Cerebellar cortex (tissue), 1 donor: ENCODE measurements at regions not wholly inside any gene's neighbourhood (a gene's known extent, or its start where the extent isn't known, plus 50 kb on each side); places are given as distances from the start of the nearest gene placed in this dataset.
"Not testable (repeated sequence)": the region's sequence is repeated elsewhere in the genome, so short reads cannot be mapped to it uniquely, and the experiment has no call there.

Source experiments
- DNase-seq: peaks from one replicate; pipeline ENCODE4 v3.0.0-alpha.2; 2015; ENCODE audit warnings: low spot score

GRCh38 chr2:49804111-49804510 is 649.8 kb upstream of the FSHR start:
- DNase-seq, result no peak

GRCh38 chr2:49801898-49802450 is 647.7 kb upstream of the FSHR start:
- DNase-seq, result no peak

DNA sequence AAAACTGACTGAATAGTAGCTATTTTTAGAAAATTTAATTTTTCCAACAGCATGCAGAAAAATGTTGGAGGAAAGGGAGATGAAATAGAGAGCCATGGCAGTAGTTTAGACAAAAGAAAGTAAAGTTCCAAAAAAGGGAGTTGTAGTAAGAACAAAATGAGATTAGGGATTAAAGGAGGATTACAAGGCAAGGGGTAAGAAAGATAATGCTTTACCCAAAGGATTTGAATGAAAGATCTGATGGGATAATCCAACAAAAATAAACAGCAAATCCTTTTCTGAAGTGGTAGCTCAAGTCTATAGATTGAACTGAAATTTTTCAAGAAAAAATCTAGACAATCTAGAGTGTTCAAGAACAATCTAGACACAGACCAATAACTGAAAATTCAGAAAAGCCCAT is 644.3 kb upstream of the FSHR start:
- DNase-seq, result no peak

GRCh38 chr2:49796266-49796665 is 642.0 kb upstream of the FSHR start:
- DNase-seq, result no peak

GRCh38 chr2:49794396-49794795 is 640.1 kb upstream of the FSHR start:
- DNase-seq, result no peak

DNA sequence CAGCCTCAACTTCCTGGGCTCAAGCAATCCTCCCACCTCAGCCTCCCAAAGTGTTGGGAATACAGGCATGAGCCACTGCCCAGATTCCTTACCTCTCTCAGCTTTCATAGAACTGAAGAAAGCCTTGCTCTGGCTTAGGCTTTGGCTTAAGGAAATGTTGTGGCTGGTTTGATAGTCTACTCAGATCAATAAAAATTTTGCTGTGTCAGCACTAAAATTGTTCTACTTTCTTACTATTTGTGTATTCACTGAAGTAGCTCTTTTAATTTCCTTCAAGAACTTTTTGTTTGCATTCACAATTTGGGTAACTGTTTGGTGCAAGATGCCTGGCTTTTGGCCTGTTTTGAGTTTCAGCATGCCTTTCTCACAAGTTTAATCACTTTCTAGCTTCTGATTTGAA is 634.0 kb upstream of the FSHR start:
- no peak for DNase-seq

- no peak for DNase-seq
Observed at GRCh38 chr2:49780949-49781348, 626.6 kb upstream of the FSHR start.

- no peak for DNase-seq
Observed at GRCh38 chr2:49772299-49772970, 618.1 kb upstream of the FSHR start.

- DNase-seq, result peak; percentile 18
Observed at GRCh38 chr2:49770919-49771318, 616.6 kb upstream of the FSHR start.

DNA sequence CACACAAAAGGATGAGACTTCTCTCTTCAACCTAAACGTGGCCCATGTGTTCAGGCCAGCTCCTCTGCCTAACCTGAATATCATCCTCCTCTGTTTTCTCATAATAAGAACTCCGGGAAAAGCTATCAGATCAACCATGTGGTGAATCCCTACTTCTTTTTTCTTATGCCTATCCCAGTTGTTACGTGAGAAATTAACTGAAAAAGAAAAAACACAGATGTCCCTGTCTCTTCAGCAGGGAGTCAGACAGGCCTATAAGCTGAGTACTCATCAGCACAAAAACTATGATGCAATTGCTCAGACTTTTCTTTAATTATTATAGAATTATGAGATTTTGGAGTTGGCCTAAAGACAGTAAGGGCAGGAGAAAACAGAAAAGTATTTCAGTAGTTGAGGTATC is 613.0 kb upstream of the FSHR start:
- DNase-seq, result no peak

DNA sequence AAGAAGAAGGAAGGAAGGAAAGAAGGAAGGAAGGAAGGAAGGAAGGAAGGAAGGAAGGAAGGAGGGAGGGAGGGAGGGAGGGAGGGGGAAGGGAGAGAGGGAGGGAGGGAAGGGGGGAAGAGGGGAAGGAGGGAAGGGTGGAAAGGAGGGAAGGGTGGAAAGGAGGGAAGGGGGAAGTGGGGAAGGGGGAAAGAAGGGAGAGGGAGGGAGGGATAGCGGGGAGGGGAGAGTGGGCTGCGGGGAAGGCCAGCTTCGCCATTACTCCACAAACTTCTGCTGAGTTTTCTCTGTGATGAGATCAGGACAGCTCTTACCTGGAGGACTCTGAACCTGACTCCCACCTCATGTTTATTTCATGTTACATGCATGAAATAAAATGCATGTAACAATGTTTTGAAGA is 601.5 kb upstream of the FSHR start:
- DNase-seq, result no peak

GRCh38 chr2:49754381-49754780 is 600.1 kb upstream of the FSHR start:
- no peak for DNase-seq

DNA sequence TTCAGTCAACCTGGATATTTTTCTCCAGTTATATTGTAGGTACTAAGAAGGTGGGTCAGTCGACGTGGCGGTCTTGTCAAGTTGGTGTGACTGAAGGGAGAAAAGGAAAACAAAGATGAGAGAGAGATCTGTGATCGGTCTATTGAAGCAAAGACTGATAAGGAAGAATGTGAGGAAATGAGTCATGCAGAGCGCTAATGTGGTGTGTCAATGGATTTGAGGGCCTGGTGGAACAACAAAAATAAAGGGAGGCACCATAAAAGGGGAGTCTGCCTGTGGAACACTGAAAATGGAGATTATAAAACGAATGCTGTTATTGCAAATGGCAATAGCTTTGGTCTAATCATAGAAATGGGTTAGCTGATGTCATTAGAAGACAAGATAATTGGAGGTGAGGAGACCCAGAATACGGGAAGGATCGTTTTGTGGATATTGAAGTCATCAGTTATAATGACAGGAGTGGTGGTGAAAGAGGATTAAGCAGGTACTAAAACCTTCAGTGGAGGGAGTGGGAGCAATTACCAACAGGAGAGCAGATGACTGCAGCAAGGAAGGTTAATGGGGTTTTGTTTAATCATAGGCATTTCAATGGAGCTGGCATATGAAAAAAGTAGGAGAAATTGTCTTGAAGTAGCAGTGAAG is 599.1 kb upstream of the FSHR start:
- DNase-seq, result no peak

- DNase-seq, result no peak
Observed at GRCh38 chr2:49737606-49738005, 583.3 kb upstream of the FSHR start.

GRCh38 chr2:49732924-49733323 is 578.6 kb upstream of the FSHR start:
- DNase-seq, result not testable (repeated sequence)

GRCh38 chr2:49719241-49719640 is 564.9 kb upstream of the FSHR start:
- DNase-seq, result no peak

GRCh38 chr2:49715597-49715996 is 561.3 kb upstream of the FSHR start:
- DNase-seq, result no peak

- no peak for DNase-seq
Observed at GRCh38 chr2:49714454-49714853, 560.1 kb upstream of the FSHR start.

- DNase-seq, result no peak
Observed at GRCh38 chr2:49702740-49703139, 548.4 kb upstream of the FSHR start.

DNA sequence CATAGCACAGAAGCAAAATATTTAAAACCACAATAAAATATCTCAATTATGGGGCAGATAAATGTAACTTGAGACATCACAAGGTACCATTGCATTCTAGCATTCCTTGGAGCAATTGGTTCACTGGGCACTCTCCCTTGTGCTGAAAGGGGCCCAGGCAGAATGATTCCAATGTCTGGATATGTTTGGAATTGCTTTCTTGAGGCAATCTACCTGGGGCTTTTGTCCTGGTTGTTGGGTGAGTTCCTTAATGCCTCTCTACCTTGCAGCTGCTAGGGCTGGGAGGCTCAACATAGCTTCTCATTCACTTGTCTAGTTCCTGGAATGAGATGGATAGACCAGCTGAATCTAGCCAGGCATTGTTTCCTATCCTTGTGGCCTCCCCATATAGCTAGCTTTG is 539.6 kb upstream of the FSHR start:
- DNase-seq, result no peak

DNA sequence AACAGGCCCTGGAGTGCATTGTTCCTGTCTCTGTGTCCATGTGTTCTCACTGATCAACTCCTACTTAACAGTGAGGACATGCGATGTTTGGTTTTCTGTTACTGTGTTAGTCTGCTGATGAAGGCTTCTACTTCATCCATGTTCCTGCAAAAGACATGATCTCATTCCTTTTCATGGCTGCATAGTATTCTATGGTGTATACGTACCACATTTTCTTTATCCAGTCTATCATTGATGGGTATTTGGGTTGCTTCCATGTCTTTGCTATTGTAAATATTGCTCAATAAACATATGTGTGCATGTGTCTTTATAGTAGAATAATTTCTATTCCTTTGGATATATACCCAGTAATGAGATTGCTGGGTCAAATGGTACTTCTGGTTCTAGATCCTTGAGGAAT is 537.7 kb upstream of the FSHR start:
- DNase-seq, result not testable (repeated sequence)

DNA sequence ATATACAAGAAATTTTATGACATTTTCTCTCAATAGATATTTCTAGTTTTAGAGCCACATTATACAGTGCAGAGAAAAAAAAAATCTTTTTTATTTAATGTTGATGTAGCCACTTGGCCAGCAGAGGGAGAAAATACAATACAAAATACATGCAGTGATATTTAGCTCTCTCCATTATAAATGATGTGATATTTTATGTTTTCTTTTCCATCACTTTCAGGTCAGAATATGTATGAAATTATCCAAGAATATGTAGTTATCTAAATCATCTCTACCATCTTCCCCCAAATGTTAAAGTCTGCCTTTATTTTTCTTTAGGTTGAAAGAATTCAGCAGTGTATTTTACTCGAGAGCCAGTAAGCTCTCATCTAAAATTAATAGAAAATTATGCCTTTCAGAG is 533.6 kb upstream of the FSHR start:
- peak; percentile 55 for DNase-seq

DNA sequence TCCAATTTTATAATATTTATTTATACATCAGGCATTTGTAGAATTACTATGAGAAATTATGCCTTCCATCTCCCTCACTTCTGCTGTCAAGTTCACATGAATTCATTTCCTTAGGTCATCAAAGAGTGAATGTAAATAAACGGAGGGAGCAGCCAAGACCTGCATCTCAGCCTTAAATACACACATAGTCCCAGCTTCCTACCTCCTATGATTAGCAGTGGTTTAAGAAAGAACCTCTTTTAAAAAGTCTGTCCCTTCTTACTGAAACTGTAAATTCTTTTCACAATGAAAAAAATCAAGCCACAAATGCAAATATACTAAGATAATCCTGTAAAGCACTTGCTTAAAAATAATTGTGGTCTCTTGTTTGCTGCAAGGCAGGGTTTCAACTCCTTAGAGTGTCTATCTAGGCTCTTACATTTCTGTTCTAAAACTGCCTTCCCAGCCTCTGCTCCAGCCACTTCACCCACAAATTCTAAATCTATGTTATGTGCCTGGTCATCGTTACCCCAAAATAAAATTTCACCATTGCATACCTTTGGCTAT is 532.7 kb upstream of the FSHR start:
- DNase-seq, result no peak

DNA sequence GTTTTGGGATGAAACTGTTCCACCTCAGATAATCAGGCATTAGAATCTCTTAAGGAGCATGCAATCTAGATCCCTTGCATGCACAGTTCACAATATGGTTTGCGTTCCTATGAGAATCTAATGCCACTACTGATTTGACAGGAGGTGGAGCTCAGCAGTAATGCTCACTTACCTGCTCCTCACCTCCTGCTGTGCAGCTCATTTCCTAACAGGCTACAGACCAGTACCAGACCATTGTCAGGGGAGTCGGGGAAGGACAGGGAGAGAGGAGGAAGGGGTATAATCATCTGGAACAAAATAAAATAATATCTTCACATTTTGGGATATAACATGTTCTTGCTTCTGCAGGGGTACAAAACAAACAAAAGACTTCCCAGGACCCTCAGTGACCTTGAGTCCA is 532.0 kb upstream of the FSHR start:
- DNase-seq, result no peak
